K562 (cell line): ENCODE measurements at regions not wholly inside any gene's neighbourhood (a gene's known extent, or its start where the extent isn't known, plus 50 kb on each side); places are given as distances from the start of the nearest gene placed in this dataset.

Experiments
- CBX8 ChIP-seq: fragments of 200-600 bp; sonication (generic); IDR thresholded peaks from 2 replicates; pipeline ENCODE4 v1.6.1; 2012; ENCODE audit warnings: borderline replicate concordance, mixed run types, low read depth, mild to moderate bottlenecking, moderate library complexity, mixed read lengths, low read length, control low read depth, inconsistent platforms; ENCODE audit not compliant: poor library complexity, severe bottlenecking; ENCODE audit errors: extremely low read depth
- SPI1 ChIP-seq: IDR thresholded peaks from 2 replicates; pipeline ENCODE4 v1.6.1; 2011; ENCODE audit warnings: low read depth, low read length, control low read depth, borderline replicate concordance
- ZNF12 ChIP-seq: sonication (generic); formaldehyde crosslinking; IDR thresholded peaks from 2 replicates; pipeline ENCODE4 v1.4.0; 2020; ENCODE audit warnings: mild to moderate bottlenecking, missing genetic modification reagents
- ZNF140 ChIP-seq: fragments of 250-450 bp; sonication (Bioruptor Pico); IDR thresholded peaks from 2 replicates; pipeline ENCODE4 v1.8.0; 2021; ENCODE audit warnings: moderate library complexity, mild to moderate bottlenecking, inconsistent platforms
- TF ChIP-seq, protein P1 (sequence below), 2 experiments: fragments of 450-650 bp; formaldehyde crosslinking in 1 of 2; IDR thresholded peaks; 2 replicates each; pipeline versions ENCODE4 v1.4.0 to v1.6.1; 2014 to 2020; ENCODE audit warnings: mild to moderate bottlenecking in 2 of 2, borderline replicate concordance in 1 of 2, low read depth in 1 of 2
- TF ChIP-seq, protein P2 (sequence below), 3 experiments: fragments of 200-800 bp in 1 of 3; sonication (Bioruptor generic) in 1 of 3; sonication (generic) in 1 of 3; formaldehyde crosslinking in 1 of 3; IDR thresholded peaks; 2 replicates each; pipeline versions ENCODE4 v1.6.1 to v1.8.0; 2016 to 2022; ENCODE audit warnings: mild to moderate bottlenecking in 2 of 3, missing compliant biosample characterization in 2 of 3, missing genetic modification characterization in 2 of 3, missing genetic modification reagents in 1 of 3
- TF ChIP-seq, protein P3 (sequence below), 2 experiments: fragments of 450-650 bp in 1 of 2; sonication (generic) in 1 of 2; formaldehyde crosslinking in 1 of 2; IDR thresholded peaks; 2 replicates each; pipeline versions ENCODE4 v1.7.1 to v1.9.0; 2016 to 2022; ENCODE audit warnings: inconsistent platforms in 1 of 2, mild to moderate bottlenecking in 1 of 2, missing genetic modification reagents in 1 of 2

DNA sequence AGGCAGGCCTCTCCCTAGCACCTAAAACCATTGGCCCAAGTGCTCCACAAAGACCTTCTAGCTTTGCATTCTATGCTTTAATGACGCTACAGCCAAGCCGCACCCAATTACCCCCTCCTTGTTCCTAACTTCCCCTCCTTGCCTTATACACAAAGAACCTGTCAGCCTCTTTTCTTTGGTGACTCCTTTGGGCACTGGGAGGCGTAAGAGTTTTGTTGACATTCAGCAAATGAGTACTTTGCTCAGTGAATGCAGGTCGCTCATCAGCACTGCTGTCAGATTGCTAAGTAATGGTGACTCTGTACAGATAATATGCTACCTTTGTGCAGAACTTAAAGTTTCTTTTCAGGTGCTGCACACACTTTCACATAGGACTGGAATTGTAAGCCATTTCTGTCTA, 187.6 kb upstream of the FAM78B start (continued):
- TF ChIP-seq, protein P1, sequence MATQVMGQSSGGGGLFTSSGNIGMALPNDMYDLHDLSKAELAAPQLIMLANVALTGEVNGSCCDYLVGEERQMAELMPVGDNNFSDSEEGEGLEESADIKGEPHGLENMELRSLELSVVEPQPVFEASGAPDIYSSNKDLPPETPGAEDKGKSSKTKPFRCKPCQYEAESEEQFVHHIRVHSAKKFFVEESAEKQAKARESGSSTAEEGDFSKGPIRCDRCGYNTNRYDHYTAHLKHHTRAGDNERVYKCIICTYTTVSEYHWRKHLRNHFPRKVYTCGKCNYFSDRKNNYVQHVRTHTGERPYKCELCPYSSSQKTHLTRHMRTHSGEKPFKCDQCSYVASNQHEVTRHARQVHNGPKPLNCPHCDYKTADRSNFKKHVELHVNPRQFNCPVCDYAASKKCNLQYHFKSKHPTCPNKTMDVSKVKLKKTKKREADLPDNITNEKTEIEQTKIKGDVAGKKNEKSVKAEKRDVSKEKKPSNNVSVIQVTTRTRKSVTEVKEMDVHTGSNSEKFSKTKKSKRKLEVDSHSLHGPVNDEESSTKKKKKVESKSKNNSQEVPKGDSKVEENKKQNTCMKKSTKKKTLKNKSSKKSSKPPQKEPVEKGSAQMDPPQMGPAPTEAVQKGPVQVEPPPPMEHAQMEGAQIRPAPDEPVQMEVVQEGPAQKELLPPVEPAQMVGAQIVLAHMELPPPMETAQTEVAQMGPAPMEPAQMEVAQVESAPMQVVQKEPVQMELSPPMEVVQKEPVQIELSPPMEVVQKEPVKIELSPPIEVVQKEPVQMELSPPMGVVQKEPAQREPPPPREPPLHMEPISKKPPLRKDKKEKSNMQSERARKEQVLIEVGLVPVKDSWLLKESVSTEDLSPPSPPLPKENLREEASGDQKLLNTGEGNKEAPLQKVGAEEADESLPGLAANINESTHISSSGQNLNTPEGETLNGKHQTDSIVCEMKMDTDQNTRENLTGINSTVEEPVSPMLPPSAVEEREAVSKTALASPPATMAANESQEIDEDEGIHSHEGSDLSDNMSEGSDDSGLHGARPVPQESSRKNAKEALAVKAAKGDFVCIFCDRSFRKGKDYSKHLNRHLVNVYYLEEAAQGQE (IDR thresholded peaks at IDR 0.05; ENCODE audit: borderline replicate concordance): peak; percentile 32; the same call in 1 of the 2 replicates
- TF ChIP-seq, protein P1 (CRISPR knock-in tag; IDR thresholded peaks at IDR 0.05; ENCODE audit: low read depth): no peak
- no peak for TF ChIP-seq CBX8
- no peak for TF ChIP-seq ZNF12 (CRISPR knock-in tag)
- TF ChIP-seq SPI1: 0 out of 2 replicates have a peak, but pooled peaks have one; percentile 38
- no peak for TF ChIP-seq ZNF140 (CRISPR knock-in tag)
- TF ChIP-seq, protein P2, sequence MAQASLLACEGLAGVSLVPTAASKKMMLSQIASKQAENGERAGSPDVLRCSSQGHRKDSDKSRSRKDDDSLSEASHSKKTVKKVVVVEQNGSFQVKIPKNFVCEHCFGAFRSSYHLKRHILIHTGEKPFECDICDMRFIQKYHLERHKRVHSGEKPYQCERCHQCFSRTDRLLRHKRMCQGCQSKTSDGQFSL (CRISPR knock-in tag; IDR thresholded peaks at IDR 0.05): 0 out of 2 replicates have a peak, but pooled peaks have one; percentile 21
- TF ChIP-seq, protein P2 (tag; IDR thresholded peaks at IDR 0.05): peak in 1 of 2 experiments; percentile 33; a peak in 1 of 4 replicates
- TF ChIP-seq, protein P3, sequence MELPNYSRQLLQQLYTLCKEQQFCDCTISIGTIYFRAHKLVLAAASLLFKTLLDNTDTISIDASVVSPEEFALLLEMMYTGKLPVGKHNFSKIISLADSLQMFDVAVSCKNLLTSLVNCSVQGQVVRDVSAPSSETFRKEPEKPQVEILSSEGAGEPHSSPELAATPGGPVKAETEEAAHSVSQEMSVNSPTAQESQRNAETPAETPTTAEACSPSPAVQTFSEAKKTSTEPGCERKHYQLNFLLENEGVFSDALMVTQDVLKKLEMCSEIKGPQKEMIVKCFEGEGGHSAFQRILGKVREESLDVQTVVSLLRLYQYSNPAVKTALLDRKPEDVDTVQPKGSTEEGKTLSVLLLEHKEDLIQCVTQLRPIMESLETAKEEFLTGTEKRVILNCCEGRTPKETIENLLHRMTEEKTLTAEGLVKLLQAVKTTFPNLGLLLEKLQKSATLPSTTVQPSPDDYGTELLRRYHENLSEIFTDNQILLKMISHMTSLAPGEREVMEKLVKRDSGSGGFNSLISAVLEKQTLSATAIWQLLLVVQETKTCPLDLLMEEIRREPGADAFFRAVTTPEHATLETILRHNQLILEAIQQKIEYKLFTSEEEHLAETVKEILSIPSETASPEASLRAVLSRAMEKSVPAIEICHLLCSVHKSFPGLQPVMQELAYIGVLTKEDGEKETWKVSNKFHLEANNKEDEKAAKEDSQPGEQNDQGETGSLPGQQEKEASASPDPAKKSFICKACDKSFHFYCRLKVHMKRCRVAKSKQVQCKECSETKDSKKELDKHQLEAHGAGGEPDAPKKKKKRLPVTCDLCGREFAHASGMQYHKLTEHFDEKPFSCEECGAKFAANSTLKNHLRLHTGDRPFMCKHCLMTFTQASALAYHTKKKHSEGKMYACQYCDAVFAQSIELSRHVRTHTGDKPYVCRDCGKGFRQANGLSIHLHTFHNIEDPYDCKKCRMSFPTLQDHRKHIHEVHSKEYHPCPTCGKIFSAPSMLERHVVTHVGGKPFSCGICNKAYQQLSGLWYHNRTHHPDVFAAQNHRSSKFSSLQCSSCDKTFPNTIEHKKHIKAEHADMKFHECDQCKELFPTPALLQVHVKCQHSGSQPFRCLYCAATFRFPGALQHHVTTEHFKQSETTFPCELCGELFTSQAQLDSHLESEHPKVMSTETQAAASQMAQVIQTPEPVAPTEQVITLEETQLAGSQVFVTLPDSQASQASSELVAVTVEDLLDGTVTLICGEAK (IDR thresholded peaks at IDR 0.05): no peak
- TF ChIP-seq, protein P3 (CRISPR knock-in tag; IDR thresholded peaks at IDR 0.05): no peak
